Frontal cortex (tissue), 3 donors: ENCODE measurements at regions not wholly inside any gene's neighbourhood (a gene's known extent, or its start where the extent isn't known, plus 50 kb on each side); places are given as distances from the start of the nearest gene placed in this dataset.
"Not testable (repeated sequence)": the region's sequence is repeated elsewhere in the genome, so short reads cannot be mapped to it uniquely, and the experiment has no call there.

Source experiments
- DNase-seq, 2 donors: peaks; one replicate each; pipeline ENCODE4 v3.0.0; 2012; ENCODE audit warnings: low spot score in 2 of 2
- FAIRE-seq: peaks from 2 replicates; lab custom pipeline; 2012; peaks lifted over from hg19 to GRCh38; lab: Jason Lieb, UNC
- donor health status: control.
- donor health status: control.
- donor health status: control.

DNA sequence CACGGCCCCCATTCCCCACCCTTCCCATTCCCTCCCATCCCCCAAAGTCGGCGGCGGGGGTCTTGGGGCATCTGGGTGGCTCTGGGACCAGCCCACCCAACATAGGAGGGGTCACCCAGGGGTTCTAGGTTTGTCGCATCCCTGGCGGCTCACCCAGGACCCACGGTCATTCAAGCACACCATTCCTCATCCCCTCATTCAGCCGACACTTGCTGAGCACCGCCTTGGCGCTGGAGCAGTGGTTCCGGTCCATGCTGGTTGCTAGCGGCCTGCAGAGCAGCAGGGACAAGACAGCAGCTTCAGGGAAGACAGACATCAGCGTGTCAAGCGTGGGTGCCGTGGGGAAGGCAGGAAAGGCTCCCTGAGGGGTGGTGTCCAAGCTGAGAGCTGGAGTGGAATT lies 50.5 kb upstream of the OTOS start:
- no peak for DNase-seq
- no peak for FAIRE-seq

DNA sequence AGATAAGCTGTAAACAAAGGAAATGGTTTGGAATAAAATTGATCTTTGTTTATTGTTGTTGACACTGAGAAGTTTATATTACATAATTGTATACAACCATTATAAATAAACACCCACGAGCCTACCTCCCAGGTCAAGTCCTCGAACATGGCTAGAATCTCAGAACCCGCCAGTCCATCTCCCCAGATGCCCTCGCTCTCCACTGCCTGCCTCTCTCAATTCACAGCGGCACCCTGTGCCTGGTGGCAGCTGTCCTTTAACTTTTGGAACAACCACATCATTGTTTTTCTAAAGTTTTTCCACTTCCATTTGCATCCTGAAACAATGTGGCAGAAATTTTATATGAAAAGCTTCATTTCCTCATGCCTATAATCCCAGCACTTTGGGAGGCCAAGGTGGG lies 52.2 kb upstream of the OTOS start:
- FAIRE-seq, result no peak
- no peak for DNase-seq

DNA sequence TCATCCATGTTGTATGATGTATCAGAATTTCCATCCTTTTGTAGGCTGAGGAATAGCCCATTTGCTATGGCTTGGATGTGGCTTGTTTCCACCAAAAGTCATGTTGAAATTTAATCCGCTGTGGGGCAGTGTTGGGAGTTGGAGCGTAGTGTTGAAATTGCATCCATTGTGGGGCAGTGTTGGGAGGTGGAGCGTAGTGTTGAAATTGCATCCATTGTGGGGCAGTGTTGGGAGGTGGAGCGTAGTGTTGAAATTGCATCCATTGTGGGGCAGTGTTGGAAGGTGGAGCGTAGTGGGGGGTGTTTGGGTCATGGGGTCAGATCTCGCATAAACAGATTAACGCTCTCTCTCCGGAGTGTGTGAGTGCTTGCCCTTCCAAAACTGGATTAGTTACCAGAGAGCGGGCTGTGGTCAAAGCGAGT lies 53.9 kb upstream of the OTOS start:
- DNase-seq, FAIRE-seq: not testable (repeated sequence)

DNA sequence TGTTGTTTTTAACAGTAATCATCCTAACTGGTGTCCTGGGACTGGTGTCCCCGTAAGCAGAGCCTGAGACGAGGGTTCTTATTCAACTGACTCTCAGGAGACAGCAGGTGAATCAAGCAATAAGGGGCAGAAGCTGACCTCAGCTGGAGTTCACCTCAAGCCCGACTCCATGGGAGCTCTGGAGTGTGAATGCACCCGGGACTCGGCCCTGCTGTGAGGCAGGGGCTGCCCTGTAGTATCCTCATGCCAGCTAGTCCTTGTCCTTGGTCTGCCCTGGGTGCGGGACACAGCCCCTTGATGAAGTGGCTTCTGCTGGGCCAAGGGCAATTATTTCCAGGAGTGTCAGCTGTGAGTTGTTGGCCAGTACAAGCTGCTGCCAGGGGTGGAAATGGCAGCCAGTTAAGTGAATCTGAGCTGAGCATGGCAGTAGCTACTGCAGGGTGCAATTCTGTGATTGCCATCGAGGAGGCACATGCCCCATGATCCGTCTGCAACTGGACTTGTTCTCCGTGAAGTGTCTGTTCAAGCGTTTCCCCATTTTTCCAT lies 54.9 kb upstream of the OTOS start:
- no peak for DNase-seq
- FAIRE-seq, result no peak

DNA sequence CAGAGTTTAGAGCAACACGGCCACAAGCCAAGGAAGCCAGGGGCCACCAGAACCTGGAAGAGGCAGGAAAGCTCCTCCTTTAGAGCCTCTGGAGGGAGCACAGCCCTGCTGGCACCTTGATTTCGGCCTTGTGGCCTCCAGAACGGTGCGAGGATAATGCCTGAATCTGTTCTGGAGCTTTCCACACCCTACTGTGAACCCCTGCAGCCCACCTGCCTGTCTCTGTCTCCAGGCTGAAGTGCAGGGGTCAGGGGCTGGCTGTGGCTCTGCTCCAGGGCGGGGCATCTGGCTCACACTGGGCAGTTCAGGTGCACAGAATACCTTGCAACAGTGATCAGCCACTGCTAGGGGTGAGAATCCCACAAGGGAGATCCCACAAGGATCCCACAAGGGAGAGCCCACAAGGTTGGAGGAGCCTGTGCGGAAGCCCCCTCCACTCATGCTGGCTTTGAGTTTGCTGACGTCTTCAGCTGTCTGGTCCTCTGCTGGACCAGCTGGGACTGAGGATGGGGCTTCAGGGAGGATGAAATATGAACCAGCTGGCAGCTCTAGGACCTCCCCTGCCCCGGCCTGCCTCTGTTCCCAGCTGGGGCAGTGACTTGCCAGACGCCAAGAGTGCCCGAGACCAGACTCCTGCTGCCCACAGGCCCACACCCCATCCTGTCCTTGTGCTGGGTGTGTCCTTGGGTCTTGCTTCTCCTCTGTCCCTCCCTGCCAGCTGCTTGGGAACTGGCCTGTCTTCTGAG lies 56.4 kb upstream of the OTOS start:
- FAIRE-seq (no peak), DNase-seq (no peak)

DNA sequence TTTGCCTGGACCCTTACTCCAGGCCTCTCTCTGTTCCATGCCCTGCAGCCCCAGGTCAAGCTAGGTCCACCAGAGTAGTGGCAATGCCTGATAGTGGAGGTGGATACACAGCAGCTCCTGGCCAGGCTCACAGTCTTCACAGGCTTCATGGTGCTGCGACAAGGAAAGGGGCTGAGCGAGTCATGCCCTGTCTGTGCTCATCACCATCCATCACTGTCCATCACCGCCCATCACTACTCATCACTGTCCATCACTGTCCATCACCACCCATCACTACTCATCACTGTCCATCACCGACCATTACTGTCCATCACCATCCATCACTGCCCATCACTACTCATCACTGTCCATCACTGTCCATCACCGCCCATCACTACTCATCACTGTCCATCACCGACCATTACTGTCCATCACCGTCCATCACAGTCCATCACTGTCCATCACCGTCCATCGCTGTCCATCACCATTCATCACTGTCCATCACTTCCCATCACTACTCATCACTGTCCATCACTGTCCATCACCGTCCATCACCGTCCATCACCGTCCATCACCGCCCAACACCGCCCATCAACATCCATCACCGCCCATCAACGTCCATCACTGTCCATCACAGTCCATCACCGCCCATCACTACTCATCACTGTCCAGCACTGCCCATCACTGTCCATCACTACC lies 57.1 kb upstream of the OTOS start:
- no peak for FAIRE-seq
- no peak for DNase-seq

DNA sequence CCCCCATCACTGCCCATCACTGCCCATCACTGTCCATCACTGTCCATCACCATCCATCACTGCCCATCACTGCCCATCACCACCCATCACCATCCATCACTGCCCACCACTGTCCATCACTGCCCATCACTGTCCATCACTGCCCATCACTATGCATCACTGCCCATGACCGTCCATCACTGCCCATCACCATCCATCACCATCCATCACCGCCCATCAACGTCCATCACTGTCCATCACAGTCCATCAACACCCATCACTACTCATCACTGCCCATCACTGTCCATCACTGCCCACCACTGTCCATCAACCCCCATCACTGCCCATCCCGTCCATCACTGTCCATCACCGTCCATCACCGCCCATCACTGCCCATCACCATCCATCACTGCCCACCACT lies 57.8 kb upstream of the OTOS start:
- no peak for FAIRE-seq
- no peak for DNase-seq

DNA sequence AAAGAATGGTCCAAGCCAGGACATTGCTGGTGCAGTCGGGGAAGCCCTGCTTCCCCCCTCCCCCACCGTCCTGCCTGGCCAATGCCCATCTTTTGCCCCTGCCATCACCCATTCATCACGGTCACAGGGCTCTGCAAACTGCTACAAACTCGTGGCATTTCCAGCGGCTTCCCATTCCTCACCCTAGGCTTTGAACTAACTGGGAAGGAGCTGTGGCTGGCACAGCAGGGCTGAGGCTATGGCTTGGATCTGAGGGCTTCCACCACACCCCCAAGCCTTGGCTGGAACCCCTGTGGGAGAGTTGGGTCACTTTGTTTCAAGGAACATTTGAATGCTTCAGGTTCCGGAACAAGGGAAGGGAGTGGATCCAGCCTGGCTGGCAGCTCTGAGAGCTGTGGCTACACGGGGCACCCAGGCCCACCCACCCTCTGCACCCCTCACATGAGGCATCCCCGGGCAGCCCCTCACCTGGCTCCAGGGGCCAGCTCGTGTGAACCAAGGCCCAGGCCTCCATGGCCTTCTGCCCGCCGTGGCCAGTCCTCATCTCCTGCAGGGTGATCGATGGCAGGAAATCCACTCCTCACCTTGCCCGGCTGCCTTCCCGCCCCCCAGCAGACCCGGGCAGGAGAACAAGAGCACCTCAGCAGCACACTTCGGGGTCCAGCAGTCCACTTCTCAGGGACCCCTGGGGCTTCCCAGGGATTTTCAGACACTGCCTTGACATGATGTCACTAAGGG lies 58.8 kb upstream of the OTOS start:
- no peak for FAIRE-seq
- DNase-seq, result no peak

DNA sequence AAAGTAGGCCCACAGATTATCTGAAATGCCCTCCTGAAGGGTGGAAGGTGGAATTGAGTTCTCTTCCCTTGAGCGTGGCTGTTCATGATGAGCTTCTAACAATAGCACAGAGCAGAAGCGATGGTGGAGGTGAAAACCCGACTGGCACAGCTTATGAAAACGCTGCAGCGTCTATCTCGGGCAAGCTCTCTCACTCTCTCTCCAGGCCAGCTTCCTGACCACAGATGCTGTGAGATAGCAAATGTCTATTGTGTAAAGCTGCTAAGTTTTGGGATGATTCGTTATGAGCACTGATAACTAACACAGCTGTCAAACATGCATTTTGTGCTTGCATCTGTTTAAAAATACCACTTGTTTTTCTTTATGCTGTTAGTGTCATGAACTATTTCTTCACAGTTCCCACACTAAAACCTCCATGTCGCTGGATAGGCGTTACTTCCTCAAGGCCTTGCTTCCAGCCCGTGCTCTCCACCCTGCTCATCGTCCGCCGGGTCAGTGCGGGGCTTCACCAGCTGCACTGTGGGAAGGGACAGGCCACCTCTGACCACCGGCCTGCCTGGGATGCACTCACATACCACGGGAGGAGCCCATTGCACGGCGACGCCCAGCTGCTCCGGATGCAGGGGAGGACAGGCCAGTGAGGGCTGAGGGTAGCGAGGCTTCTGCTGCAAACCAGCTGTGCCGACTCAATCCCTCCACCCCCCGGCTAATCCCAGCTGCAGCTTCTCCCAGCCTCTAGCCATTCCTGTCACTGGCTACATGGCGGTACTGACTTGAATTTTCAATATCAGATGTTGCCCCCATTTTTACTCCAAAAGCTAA lies 60.0 kb upstream of the OTOS start:
- FAIRE-seq, result no peak
- no peak for DNase-seq

DNA sequence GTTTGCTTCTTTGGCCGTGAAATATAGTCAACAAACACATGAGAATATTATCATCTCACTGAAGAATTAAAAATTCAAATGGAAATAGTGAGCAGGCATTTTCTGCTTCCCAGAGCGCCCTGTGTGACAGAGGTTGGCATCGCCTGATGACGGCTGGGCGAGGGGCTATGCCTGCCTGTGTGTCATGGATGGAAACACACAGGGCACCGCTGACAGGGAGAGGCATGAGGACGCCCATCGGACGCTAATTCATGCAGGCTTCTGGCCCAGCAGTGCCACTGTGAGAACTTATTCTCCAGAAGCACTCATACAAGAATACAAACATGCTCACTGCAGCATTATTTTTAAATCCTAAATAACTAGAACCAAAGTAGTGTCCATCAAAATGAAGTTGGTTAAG lies 61.4 kb upstream of the OTOS start:
- no peak for FAIRE-seq

DNA sequence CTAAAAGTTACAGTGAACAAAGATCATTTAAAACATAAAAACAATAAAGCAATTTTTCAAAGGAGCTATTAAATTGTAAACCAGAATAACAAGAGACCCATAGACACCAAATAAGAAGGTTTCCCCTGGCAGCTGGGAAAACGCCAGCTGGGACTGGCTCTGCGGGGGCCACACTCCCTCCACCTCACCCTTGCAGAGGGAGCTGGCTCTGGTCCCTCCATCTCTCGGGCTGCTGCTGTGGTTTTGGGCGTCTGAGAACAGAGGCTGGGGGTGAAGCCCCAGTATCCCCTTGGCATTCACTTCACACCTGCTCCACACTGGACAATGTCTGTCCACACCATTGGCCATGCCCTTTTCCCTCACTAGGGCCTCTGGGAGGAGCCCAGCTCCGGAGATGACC lies 62.1 kb upstream of the OTOS start:
- DNase-seq, result no peak
- no peak for FAIRE-seq

More for the DNA sequence above, 61.4 kb upstream of the OTOS start:
- no peak for DNase-seq

DNA sequence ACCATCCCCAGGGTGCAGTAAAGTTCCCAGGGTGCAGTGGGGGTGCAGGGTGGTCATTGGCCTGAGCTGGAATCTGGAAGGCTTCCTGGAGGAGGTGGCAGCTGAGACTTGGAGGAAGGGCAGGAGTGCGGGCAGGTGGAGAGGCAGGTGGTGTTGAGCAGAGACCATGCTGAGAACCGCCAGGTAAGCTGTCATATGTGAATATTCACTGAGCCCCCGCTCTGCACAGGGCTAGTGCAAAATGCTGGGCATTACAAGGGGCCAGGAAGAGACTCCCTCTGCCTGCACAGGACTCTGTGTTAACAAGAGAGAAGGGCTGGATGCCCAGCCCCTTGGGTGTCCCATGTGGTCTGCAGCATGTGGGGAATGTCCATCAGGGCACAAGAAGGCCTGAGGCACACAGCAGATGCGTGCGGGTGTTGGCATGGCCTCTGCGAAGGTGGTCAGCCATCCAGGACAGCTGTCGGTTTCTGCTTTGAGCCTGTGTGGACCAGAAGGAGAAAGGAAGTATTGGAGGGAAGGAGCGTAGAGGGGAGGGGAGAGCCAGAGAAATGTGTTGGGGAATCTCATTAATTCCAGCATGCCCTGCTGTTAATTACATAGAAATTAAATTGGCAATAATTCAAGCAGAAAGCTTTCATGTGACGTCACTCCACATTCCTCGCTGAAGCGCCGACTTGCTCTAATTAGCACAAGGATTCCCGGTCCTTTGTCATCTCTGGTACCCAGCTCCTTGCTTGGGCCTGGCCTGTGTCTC lies 62.8 kb upstream of the OTOS start:
- DNase-seq (no peak), FAIRE-seq (no peak)

DNA sequence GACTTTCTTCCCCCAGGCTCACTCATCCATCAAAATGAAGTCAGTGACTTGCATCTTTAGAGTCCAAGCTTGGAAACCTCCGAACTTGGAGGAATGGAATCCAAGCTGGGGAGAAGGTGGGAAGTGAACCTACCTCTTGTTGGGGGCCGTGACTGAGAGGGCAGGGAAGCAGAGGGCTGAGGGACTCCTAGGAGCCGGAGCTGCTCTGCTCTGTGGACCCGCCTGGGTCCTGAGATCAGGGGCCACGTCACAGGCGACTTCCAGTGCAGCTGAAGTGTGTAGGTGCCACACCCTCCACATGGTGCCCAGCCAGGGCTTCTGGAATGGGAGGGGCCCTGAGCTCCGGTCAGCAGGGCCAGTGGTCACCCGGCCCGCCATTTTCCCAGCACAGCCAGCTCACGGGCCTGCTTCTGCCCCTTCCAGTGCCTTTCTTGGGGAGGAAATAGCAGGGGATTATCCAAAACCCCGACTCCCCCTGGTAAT lies 63.4 kb upstream of the OTOS start:
- no peak for FAIRE-seq

DNA sequence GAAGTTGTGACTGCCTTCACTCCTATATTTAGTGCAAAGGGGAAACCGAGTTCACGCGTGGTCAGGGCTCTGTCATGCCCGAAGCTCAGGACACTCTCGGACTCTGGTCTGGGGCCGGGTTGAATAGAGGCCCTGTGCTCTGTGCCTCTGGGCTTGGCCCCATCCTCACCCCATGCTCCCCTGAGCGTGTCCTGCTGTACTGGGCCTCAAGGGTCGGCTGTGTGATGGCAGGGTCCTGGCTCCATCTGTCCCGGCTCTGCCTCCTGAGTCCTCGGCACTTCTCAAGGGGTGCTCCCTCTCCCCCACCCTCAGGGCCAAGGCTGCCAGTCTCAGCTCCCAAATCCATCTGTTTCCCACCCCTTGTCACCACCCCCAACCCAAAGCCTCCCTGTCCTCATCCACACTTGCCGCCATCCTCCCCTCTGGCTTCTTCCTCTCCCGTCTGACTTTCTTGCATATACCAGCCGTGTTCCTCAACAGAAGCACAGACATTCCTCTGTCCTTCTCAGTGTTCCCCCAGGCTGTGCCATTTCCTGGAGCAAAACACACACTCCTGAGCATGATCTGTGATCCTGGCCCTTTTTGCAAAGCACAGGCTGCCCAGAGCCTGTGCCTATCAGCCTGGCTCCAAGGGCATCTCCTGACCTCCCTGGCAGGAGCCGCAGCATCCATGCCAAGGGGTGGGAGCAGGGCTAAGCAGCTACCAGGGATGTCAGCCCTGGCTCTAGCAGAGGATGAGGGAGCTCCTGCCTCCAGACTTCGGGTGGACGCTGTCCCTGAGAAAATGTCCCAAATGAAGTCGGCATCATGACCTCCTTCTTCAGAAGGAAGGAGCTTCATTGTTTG lies 64.2 kb upstream of the OTOS start:
- FAIRE-seq (no peak), DNase-seq (no peak)

More for the DNA sequence above, 63.4 kb upstream of the OTOS start:
- DNase-seq, result no peak

DNA sequence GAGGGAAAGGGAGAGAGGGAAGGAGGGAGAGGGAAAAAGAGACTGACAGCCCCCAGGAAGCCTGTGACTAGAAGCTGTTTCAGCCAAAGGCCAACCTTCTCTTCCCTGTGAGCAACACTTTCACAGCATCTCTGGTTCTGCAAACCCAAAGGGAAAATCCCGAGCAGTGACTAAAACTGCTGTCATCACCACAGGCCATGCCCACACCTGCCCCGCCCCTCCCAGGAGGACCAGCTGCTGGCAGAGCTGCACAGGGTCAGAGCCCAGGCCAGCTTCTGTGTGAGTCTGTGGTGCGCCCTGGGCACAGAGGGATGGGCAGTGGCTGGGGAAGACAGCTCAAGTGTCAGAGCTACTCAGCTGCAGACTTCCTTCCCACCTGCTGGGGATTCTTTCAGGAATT lies 64.9 kb upstream of the OTOS start:
- DNase-seq, result no peak
- no peak for FAIRE-seq

DNA sequence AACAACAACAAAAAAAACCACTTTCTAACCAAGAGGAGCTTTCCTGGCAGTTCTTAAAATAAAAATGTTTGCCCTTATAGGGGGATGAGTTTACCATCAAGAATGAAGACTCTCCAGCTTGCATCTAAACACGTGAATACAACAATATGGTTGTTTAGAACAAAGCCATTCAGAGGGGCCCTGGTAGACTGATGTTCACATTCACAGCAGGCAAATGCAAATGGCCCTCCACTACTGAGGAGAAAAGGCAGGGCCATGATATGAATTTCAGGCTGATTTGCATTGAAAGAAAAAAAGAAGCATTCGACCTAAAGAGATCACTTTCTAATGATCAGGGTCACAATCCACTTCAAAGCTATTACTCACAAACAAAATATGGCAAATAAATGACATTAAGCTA lies 65.3 kb upstream of the OTOS start:
- DNase-seq, result no peak
- FAIRE-seq, result no peak

DNA sequence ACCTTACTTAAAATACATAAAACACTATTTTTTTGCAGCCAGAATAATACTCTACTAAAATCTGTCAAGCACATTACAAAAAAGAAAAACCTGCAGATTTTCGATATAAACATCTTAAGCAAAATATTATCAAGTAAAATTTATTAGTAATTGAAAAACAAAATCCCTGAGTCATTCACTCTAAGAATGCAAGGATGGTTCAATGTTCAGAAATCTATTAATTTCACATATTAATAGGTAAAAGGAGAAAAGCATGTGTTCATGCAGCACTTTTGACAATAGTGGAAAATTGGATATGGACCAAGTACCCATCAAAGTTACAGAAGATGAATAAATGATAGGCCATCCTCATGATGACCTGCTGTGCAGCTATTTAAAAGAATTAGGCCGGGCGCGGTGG lies 66.2 kb upstream of the OTOS start:
- DNase-seq (no peak), FAIRE-seq (no peak)

DNA sequence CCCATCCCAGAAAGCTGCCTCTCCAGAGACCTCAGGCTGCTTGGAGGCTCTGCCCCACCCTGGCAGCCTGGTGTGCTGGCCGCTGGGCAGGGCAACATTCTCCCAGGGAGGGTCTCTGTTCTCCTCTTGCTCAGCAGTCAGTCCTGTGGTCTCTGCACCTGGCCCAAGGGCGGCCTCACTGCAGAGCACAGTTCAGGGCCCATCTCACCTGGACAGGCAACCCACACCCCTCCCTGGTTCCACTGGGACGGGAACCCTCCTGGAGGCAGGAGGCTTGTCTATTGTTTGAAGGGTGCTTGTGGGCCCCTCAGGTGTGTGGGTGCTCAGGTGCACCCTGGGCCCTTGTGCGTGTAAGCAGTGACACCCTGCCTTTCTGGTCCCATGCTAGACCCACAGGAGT lies 67.2 kb upstream of the OTOS start:
- FAIRE-seq, result no peak
- DNase-seq, result no peak
